ENCODE measurements at regions not wholly inside any gene's neighbourhood (a gene's known extent, or its start where the extent isn't known, plus 50 kb on each side); places are given as distances from the start of the nearest gene placed in this dataset.
A peak's percentile ranks its signal among the peaks of the same experiment; 100 is the strongest.
"Not testable (repeated sequence)": the region's sequence is repeated elsewhere in the genome, so short reads cannot be mapped to it uniquely, and the experiment has no call there.

DNA sequence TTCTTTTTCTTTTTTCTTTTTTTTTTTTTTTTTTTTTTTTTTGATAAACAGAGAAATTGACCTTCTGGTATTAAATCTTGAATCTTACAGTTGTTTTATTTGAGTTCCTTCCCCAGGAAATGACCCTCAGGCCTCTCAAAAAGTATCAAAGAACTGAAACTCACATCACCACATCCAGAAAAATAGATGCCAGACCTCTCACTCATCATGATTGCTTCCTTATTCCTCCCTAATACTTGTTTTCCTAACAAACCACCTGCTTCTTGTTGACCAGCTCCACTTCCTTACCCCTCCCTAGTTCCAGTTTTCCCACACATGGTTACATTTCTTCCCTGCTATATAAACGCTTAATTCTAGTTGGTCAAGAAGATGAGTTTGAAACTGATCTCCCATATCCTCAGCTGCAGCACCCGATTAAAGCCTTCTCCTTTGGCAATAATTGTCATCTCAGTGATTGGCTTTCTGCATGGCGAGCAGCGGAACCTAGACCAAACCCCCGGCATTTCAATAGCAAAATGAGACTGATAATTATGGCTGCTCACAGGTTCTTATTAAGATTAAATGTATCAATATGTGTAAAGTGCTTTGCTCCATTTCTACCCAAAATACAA lies 681.1 kb upstream of the AUTS2 start:
- DNase-seq (ENCODE audit: low read depth) = no peak

- no peak for DNase-seq (ENCODE audit: low read depth)
Observed at GRCh38 chr7:68918621-68919020, 679.7 kb upstream of the AUTS2 start.

DNA sequence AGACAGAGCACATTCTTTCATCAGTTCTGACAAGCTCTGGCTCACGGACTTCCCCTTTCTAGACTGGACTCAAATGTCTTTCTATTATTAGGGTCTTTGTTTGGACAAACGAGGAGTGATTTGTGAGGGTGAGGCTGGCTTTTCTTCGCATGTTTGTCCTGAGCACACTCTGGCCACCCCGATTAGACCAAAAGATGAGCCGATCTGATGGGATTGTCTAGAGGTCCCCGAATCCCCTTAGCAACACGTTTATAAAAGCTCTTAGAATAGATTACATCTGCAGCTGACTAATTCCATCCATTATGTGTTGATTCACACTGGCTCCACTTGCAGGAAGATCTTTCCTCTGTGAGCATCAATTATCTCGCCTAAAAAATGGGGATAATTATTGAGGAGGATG lies 675.4 kb upstream of the AUTS2 start:
- DNase-seq (ENCODE audit: low read depth) = no peak

GRCh38 chr7:68925241-68925640 lies 673.0 kb upstream of the AUTS2 start:
- DNase-seq (ENCODE audit: low read depth) = no peak

GRCh38 chr7:68929781-68930261 lies 668.5 kb upstream of the AUTS2 start:
- no peak for DNase-seq (ENCODE audit: low read depth)

DNA sequence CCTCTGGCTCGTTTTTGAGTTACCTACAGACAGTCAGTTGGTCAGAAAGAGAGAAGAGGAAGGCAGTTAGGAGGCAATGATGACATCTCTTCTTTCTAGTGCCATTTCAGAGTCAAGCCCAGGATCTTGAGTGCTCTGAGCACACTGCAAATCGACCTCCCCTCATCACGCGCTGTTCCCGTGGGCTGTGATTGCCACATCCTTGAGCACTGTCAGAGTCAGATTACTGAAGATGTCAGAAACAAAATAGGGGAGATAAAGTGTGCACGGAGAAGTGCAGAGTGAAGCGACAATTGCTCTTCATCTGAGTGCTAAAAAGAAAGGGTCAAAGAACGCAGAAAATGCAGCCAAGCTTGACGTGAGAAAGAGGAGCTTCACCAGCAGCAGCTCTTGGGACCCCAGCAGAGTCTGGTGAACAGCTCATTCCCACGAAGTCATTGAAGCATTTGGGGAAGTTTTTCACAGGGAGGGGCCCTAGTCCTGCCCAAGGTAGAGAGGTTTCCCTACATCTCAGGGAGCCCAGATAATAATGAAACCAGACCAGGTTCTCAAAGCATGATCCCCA lies 661.7 kb upstream of the AUTS2 start:
- no peak for DNase-seq (ENCODE audit: low read depth)

DNA sequence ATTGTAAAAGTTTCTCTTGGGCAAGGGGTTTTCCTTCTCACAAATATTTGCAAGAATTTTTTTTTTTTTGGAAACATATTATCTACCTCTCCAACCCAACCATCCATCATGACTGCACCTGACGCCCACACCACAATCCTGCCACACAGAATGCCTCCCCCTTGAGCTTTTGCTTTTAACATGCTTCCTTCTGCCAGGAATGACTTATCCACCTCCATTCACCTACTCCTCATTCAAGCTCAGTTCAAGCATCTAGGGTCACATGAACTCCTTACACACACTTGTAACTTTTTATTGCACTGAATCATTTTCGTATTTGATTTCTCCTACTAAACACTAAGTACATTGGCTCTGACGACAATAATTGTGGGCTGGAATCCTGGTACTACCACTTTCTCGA lies 660.1 kb upstream of the AUTS2 start:
- no peak for DNase-seq (ENCODE audit: low read depth)

- DNase-seq (ENCODE audit: low read depth) = no peak
Observed at GRCh38 chr7:68943786-68944185, 654.5 kb upstream of the AUTS2 start.

DNA sequence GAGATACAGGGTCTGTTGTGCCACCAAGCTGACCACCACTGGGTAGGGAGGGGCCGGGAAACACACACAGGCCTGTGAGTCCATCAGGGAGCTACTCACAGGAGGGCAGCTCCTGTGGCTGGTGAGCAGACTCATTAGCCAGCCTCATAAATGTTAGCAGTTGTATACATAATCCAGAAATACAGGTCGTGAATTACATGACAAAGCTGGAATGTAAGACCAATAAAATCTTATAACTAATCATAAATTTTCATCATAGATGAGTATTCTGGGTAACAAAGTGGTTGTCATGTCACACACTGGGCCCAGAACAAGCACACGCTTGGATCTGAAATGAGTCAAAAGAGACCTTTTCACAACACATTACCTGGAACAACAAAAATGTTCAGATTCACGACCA lies 642.6 kb upstream of the AUTS2 start:
- DNase-seq (ENCODE audit: low read depth) = no peak

GRCh38 chr7:68958571-68958970 lies 639.7 kb upstream of the AUTS2 start:
- no peak for DNase-seq (ENCODE audit: low read depth)

DNA sequence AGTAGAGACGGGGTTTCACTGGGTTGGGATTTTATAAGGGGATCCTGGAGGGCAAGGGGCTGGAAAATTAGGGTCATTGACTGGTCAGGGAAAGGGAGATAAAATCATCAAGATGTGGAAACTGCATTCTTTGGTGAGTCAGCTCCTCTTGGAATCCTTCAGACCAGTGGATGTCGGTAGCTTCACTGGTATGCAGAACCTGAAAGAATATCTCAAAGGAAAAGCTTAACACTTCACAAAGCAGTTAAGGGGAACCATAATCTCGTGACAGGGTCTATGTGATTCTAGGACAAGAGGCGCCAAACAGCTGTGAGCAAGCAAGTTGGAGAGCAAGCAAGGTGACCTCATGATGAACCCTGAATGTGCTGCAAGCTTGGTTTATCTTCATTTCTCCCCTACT lies 634.7 kb upstream of the AUTS2 start:
- peak; percentile 68 for DNase-seq (ENCODE audit: low read depth)

GRCh38 chr7:68964060-68964459 lies 634.2 kb upstream of the AUTS2 start:
- DNase-seq (ENCODE audit: low read depth) = peak; percentile 32

DNA sequence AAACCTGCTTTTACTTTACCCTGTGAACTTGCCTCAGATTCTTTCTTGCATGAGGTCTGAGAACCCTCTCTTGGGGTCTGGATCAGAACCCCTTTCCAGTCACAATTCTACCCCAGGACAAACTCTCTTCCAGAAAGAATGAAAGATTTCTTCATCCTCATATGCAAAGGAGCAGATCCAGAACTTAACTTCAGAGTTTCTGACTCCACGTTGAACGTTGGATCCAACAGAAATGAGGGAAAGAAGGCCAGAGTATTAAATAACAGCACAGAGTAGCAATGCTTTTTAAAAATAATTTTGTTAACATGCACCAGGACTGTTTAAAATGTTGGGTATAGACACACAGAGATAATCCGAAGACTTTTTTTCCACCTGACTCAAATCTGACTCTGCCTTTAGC lies 632.9 kb upstream of the AUTS2 start:
- DNase-seq (ENCODE audit: low read depth) = no peak

DNA sequence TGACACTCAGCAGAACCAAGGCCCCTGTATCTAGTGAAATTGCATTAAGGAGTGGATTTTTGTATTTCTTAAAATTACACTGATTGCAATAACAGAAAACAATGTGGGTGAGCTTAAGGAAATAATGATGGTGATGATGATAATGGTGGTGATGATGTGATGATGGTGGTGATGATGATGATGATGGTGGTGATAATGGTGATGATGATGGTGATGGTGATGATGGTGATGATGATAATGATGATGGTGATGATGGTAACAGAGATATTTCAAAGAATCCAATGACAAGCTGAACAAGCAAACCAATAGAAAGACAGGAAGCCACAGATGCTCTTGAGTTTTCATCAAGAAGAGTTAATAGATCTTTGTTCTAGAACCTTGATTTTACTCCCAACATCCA lies 630.7 kb upstream of the AUTS2 start:
- DNase-seq (ENCODE audit: low read depth) = no peak

DNA sequence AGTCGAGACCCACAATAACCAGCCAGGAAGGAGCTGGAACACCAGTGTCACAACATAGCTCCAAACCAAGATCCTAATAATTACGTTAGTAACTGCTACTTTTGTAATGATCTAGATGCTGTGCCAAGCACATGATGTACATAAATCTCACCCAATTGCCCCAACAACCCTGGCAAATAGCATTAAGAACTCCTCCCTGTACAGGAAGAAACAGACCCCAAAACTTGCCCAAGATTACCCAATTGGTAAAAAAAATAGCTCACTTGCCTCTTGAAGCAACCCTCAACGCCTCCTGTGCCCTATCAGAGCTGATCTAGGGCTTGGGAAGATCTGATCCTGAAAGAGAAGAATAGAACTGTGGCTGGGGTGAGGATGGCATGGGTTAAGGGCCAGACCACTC lies 628.7 kb upstream of the AUTS2 start:
- DNase-seq (ENCODE audit: low read depth) = no peak

DNA sequence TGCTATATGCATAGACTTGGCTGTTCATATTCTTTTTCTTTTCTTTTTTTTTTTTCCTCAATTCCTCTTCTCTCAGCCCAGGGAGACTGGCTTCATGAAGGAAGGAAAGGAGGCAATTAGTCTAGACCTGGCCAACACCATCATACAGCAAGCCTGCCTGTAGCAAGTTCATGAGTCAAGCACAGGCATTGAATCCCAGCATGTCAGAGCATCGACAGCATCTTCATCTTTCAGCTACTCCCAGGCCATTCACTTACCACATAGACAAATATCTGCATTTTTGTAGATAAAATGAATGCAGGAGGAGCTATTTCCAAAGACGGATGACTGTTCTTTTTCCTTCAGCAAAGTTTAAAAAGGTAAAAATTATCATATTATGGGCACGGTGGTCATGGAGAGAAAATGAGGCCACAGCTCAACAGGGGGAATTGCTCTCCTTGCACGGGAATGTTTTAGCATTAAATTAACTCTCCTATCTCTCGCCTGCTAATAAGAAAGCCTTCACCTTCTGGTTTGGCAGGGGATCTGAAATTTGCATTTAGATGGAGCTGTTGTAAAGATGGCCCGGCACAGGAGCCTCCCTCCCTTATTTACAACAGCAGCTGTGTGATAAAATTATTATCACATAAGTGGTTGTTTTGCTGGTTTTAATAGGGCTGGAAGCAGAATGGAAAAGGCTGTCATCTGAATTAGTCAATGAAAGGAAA lies 626.5 kb upstream of the AUTS2 start:
- no peak for DNase-seq (ENCODE audit: low read depth)

GRCh38 chr7:68977385-68978055 lies 620.8 kb upstream of the AUTS2 start:
- no peak for DNase-seq (ENCODE audit: low read depth)

GRCh38 chr7:68978710-68979109 lies 619.6 kb upstream of the AUTS2 start:
- DNase-seq (ENCODE audit: low read depth) = no peak

DNA sequence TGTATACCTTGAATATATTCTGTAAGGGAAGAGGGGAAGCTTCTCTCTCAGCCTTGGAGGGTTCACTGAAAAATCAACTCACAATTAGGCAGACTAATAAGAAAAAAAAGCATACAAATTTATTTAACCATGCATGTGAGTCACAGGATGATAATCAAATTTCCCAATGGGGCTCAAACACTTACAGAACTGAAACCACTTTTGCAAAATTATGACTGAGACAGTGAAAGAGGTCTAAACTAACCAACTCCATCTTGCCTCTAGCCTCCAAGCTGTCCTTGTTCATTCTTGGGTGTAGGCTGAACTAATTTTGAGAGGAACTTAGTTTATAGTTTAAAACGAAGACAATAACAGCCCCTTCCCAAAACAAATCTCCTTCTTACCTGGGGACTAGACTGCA lies 618.3 kb upstream of the AUTS2 start:
- no peak for DNase-seq (ENCODE audit: low read depth)

DNA sequence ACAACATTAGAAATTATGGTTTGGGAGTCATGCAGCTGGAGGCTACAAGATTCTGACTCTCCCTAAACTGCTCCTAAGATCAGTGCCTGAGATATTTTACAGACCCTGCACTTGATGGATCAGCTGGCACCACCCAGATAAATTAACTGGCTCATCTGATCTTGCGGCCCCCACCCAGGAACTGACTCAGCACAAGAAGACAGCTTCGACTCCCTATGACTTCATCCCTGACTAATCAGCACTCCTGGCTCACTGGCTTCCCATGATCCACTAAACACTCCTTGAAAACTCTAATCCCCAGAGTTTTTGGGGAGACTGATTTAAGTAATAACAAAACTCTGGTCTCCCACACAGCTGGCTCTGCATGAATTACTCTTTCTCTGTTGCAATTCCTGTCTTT lies 617.8 kb upstream of the AUTS2 start:
- not testable (repeated sequence) for DNase-seq (ENCODE audit: low read depth)

DNA sequence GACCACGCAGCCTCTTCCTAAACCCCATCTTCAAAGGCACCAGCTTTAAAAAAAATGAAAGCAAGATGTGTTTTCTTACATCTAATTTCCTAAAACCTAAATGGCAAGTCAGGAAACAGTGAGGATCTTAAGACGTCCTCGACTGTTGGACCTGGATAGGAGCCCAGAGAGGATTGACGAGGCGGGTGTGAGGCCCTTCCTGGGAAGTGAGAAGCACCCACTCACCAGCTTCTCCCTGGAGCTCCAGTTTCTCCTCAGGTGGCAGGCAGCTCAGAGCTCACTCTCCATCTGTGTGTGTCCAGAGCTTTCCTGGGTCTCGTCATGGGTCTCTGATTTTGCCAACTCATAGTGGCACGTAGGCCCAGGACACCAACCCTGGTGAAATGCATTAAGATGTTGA lies 614.0 kb upstream of the AUTS2 start:
- DNase-seq (ENCODE audit: low read depth) = no peak

DNA sequence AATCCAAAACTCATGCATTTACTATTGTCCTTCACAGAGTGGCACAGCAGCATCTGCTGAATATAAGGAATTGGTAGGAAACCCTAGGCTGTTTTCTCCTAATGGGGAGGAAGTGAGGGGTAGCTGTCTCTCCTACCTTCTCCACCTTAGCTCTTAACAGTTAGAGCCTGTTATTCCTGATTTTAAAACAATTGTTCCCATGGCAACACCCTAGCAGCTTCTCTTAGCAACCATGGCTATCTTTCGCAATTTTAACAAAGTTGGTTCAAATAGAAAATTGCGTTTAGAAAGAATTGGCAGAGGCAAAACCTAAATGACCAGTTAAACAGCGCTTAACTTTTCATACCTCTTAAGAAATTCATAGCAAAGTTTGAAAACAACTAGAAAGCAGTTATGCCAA lies 603.4 kb upstream of the AUTS2 start:
- no peak for DNase-seq (ENCODE audit: low read depth)

GRCh38 chr7:68998136-68998535 lies 600.1 kb upstream of the AUTS2 start:
- DNase-seq (ENCODE audit: low read depth) = no peak
